Neural cell (in vitro differentiated cells): ENCODE measurements at regions not wholly inside any gene's neighbourhood (a gene's known extent, or its start where the extent isn't known, plus 50 kb on each side); places are given as distances from the start of the nearest gene placed in this dataset.

Experiments used
- H2AFZ ChIP-seq: fragments of 200-600, 300-800 bp; sonication (generic), shearing (Covaris generic); 2 replicates; pipeline ENCODE4 v1.6.0; 2014; ENCODE audit warnings: low read depth, mild to moderate bottlenecking, antibody characterized with exemption, low read length, moderate library complexity
- H3F3A ChIP-seq: fragments of 200-600 bp; shearing (Covaris generic); 2 replicates; pipeline ENCODE4 v1.6.1; 2016; ENCODE audit warnings: mild to moderate bottlenecking, moderate library complexity, mixed read lengths, antibody characterized with exemption, low read length; ENCODE audit not compliant: insufficient read depth, poor library complexity, severe bottlenecking
- H3K27ac ChIP-seq: fragments of 200-600, 300-800 bp; sonication (generic), shearing (Covaris generic); 2 replicates; pipeline ENCODE4 v1.5.1; 2014; ENCODE audit warnings: mild to moderate bottlenecking, low read length, moderate library complexity
- H3K27me3 ChIP-seq: fragments of 300-800, 200-600 bp; sonication (generic), shearing (Covaris generic); 2 replicates; pipeline ENCODE4 v1.6.0; 2014; ENCODE audit warnings: mild to moderate bottlenecking, low read depth, low read length, moderate library complexity; ENCODE audit not compliant: insufficient read depth
- H3K36me3 ChIP-seq: fragments of 300-800, 200-600 bp; sonication (generic), shearing (Covaris generic); 2 replicates; pipeline ENCODE4 v1.5.1; 2014; ENCODE audit warnings: mild to moderate bottlenecking, antibody characterized with exemption, low read length, moderate library complexity; ENCODE audit not compliant: insufficient read depth
- H3K4me2 ChIP-seq: fragments of 300-800, 200-600 bp; sonication (generic), shearing (Covaris generic); 2 replicates; pipeline ENCODE4 v1.6.0; 2014; ENCODE audit warnings: mild to moderate bottlenecking, low read length
- H3K4me3 ChIP-seq: fragments of 300-800, 200-600 bp; sonication (generic), shearing (Covaris generic); 2 replicates; pipeline ENCODE4 v1.5.1; 2014; ENCODE audit warnings: mild to moderate bottlenecking, low read length, moderate library complexity
- H3K79me2 ChIP-seq: fragments of 200-600 bp; shearing (Covaris generic); replicated peaks from 2 replicates; pipeline ENCODE4 v1.6.0; 2014; ENCODE audit warnings: mild to moderate bottlenecking, low read length, moderate library complexity; ENCODE audit not compliant: insufficient read depth
- H3K9ac ChIP-seq: fragments of 300-800, 200-600 bp; sonication (generic), shearing (Covaris generic); 2 replicates; pipeline ENCODE4 v1.6.1; 2016; ENCODE audit warnings: mild to moderate bottlenecking, low read length, mixed read lengths
- H3K9me2 ChIP-seq: fragments of 200-600 bp; shearing (Covaris generic); 2 replicates; pipeline ENCODE4 v1.6.1; 2016; ENCODE audit warnings: mild to moderate bottlenecking, low read length, mixed read lengths; ENCODE audit not compliant: insufficient read depth
- H3K9me3 ChIP-seq: fragments of 200-600, 300-800 bp; sonication (generic), shearing (Covaris generic); 2 replicates; pipeline ENCODE4 v1.6.1; 2016; ENCODE audit warnings: mild to moderate bottlenecking, mixed run types, low read length, moderate library complexity, mixed read lengths
- H4K20me1 ChIP-seq: fragments of 200-600 bp; shearing (Covaris generic); 2 replicates; pipeline ENCODE4 v1.6.1; 2016; ENCODE audit warnings: mild to moderate bottlenecking, mixed run types; ENCODE audit not compliant: insufficient read depth
- EP300 ChIP-seq: fragments of 450-650 bp; conservative IDR thresholded peaks from 2 replicates; pipeline ENCODE4 v1.6.1; 2014; ENCODE audit warnings: antibody characterized with exemption, mild to moderate bottlenecking, moderate library complexity; ENCODE audit not compliant: poor library complexity, severe bottlenecking
- EZH2 ChIP-seq: fragments of 200-600, 300-800 bp; shearing (Covaris generic), sonication (generic); IDR thresholded peaks from 2 replicates; pipeline ENCODE4 v1.6.1; 2014; ENCODE audit warnings: antibody characterized with exemption, low read length, borderline replicate concordance, mild to moderate bottlenecking; ENCODE audit not compliant: insufficient read depth, poor library complexity, severe bottlenecking
- MXI1 ChIP-seq: fragments of 450-650 bp; conservative IDR thresholded peaks from 2 replicates; pipeline ENCODE4 v1.6.1; 2014; ENCODE audit warnings: antibody characterized with exemption, mild to moderate bottlenecking; ENCODE audit not compliant: poor library complexity, severe bottlenecking
- POLR2AphosphoS5 ChIP-seq: IDR thresholded peaks from 2 replicates; pipeline ENCODE4 v1.6.1; 2012
- RAD21 ChIP-seq: fragments of 450-650 bp; conservative IDR thresholded peaks from 2 replicates; pipeline ENCODE4 v1.6.1; 2014; ENCODE audit warnings: antibody characterized with exemption, mild to moderate bottlenecking, moderate library complexity
- SMC3 ChIP-seq: fragments of 450-650 bp; conservative IDR thresholded peaks from 2 replicates; pipeline ENCODE4 v1.6.1; 2014; ENCODE audit warnings: antibody characterized with exemption, mild to moderate bottlenecking, moderate library complexity; ENCODE audit not compliant: poor library complexity
- TAF1 ChIP-seq: IDR thresholded peaks from 2 replicates; pipeline ENCODE4 v1.6.1; 2012; ENCODE audit warnings: low read depth
- TF ChIP-seq, protein P1 (sequence below): fragments of 450-650 bp; IDR thresholded peaks from 2 replicates; pipeline ENCODE4 v1.5.1; 2014; ENCODE audit warnings: antibody characterized with exemption, mild to moderate bottlenecking, moderate library complexity; ENCODE audit not compliant: poor library complexity, severe bottlenecking
- TF ChIP-seq, protein P2 (sequence below): IDR thresholded peaks from 2 replicates; pipeline ENCODE4 v1.6.1; 2012; ENCODE audit warnings: borderline replicate concordance

DNA sequence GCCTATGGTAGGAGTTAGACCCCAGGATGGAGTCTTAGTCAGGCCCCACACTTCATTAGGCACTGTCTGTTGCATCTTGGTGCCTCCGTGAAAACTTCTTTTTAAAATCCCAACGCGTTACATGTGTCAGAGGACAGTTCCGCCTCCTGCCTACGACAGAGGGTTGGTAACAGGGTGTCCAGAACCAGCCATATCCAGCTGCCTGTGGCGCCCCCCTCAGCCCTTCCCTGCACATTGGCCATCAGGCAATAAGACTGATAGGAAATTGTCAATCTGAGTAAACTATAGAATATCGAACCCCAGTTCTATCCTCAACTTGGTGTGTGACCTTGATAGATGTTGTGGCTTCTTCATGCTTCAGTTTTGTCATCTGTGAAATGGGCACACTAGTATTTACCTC lies 108.6 kb upstream of the CSF3R start:
- no peak overlapping the region for H3K27ac ChIP-seq
- TF ChIP-seq, protein P1, sequence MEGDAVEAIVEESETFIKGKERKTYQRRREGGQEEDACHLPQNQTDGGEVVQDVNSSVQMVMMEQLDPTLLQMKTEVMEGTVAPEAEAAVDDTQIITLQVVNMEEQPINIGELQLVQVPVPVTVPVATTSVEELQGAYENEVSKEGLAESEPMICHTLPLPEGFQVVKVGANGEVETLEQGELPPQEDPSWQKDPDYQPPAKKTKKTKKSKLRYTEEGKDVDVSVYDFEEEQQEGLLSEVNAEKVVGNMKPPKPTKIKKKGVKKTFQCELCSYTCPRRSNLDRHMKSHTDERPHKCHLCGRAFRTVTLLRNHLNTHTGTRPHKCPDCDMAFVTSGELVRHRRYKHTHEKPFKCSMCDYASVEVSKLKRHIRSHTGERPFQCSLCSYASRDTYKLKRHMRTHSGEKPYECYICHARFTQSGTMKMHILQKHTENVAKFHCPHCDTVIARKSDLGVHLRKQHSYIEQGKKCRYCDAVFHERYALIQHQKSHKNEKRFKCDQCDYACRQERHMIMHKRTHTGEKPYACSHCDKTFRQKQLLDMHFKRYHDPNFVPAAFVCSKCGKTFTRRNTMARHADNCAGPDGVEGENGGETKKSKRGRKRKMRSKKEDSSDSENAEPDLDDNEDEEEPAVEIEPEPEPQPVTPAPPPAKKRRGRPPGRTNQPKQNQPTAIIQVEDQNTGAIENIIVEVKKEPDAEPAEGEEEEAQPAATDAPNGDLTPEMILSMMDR: no peak
- TF ChIP-seq MXI1 (no peak), TAF1 (no peak), EZH2 (no peak), POLR2AphosphoS5 (no peak), RAD21 (no peak), SMC3 (no peak)
- TF ChIP-seq, protein P2, sequence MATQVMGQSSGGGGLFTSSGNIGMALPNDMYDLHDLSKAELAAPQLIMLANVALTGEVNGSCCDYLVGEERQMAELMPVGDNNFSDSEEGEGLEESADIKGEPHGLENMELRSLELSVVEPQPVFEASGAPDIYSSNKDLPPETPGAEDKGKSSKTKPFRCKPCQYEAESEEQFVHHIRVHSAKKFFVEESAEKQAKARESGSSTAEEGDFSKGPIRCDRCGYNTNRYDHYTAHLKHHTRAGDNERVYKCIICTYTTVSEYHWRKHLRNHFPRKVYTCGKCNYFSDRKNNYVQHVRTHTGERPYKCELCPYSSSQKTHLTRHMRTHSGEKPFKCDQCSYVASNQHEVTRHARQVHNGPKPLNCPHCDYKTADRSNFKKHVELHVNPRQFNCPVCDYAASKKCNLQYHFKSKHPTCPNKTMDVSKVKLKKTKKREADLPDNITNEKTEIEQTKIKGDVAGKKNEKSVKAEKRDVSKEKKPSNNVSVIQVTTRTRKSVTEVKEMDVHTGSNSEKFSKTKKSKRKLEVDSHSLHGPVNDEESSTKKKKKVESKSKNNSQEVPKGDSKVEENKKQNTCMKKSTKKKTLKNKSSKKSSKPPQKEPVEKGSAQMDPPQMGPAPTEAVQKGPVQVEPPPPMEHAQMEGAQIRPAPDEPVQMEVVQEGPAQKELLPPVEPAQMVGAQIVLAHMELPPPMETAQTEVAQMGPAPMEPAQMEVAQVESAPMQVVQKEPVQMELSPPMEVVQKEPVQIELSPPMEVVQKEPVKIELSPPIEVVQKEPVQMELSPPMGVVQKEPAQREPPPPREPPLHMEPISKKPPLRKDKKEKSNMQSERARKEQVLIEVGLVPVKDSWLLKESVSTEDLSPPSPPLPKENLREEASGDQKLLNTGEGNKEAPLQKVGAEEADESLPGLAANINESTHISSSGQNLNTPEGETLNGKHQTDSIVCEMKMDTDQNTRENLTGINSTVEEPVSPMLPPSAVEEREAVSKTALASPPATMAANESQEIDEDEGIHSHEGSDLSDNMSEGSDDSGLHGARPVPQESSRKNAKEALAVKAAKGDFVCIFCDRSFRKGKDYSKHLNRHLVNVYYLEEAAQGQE: no peak
- no peak overlapping the region for H2AFZ ChIP-seq
- H3F3A ChIP-seq: no peaks in the 10 kb centered on the region
- H3K36me3 ChIP-seq: no peaks in the 10 kb centered on the region
- no peaks in the 10 kb centered on the region for H3K79me2 ChIP-seq
- no peak overlapping the region for H3K9ac ChIP-seq
- H3K9me3 ChIP-seq: no peaks in the 10 kb centered on the region
- H3K27me3 ChIP-seq: no peaks in the 10 kb centered on the region
- no peak overlapping the region for H3K4me3 ChIP-seq
- H3K4me2 ChIP-seq: no peak overlapping the region
- H4K20me1 ChIP-seq: no peaks in the 10 kb centered on the region
- H3K9me2 ChIP-seq: no peaks in the 10 kb centered on the region

DNA sequence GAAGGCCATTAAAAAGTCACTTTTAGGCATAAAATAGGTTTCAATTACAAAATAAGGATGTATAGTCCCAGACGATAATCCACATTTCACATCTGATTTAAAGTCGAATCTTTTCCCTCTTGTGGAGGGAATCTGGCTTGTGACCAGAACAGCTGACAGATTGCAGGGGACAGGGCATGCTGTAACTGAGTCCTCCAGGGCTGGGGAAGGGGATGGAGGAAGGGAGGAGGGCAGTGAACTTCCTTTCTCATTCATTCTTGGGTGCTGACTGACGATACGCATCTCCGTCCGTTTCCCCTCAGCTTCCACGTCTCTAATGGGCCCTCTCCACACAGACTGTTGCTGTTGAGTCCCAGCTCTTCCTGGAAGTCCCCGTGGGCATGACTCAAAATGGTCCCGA lies 108.1 kb upstream of the CSF3R start:
- Histone ChIP-seq H3K9me2 (no peaks in the 10 kb centered on the region), H3K27ac (no peak overlapping the region), H3K79me2 (no peaks in the 10 kb centered on the region), H3K4me2 (no peak overlapping the region), H3F3A (no peaks in the 10 kb centered on the region), H3K36me3 (no peaks in the 10 kb centered on the region), H3K27me3 (no peaks in the 10 kb centered on the region), H3K9me3 (no peaks in the 10 kb centered on the region), H2AFZ (no peak overlapping the region), H4K20me1 (no peaks in the 10 kb centered on the region), H3K4me3 (no peak overlapping the region), H3K9ac (no peak overlapping the region)
- TF ChIP-seq, protein P2: no peak
- TF ChIP-seq TAF1: no peak
- TF ChIP-seq MXI1: no peak
- TF ChIP-seq EZH2: no peak
- TF ChIP-seq POLR2AphosphoS5: no peak
- no peak for TF ChIP-seq SMC3
- no peak for TF ChIP-seq RAD21
- TF ChIP-seq, protein P1: no peak
- TF ChIP-seq EP300: no peak
